Esophagus muscularis mucosa (tissue), 4 donors: ENCODE measurements at regions not wholly inside any gene's neighbourhood (a gene's known extent, or its start where the extent isn't known, plus 50 kb on each side); places are given as distances from the start of the nearest gene placed in this dataset.
"Not testable (repeated sequence)": the region's sequence is repeated elsewhere in the genome, so short reads cannot be mapped to it uniquely, and the experiment has no call there.

Experiments used
- EP300 ChIP-seq: sonication (generic); formaldehyde crosslinking; IDR thresholded peaks from one replicate; pipeline ENCODE4 v1.6.1; 2017; ENCODE audit warnings: antibody characterized with exemption
- POLR2A ChIP-seq: fragments of 450-650 bp; IDR thresholded peaks from one replicate; pipeline ENCODE4 v1.6.1; 2017; ENCODE audit warnings: antibody characterized with exemption, moderate library complexity, mild to moderate bottlenecking, low read depth
- POLR2AphosphoS5 ChIP-seq, 2 donors: sonication (generic); formaldehyde crosslinking; IDR thresholded peaks; one replicate each; pipeline ENCODE4 v1.6.1; 2017; ENCODE audit warnings: antibody characterized with exemption in 2 of 2
- TF ChIP-seq, protein P1 (sequence below), 3 experiments: fragments of 200-600 bp in 2 of 3; fragments of 450-650 bp in 1 of 3; sonication (generic) in 2 of 3; IDR thresholded peaks; one replicate each; pipeline ENCODE4 v1.5.1; 2017 to 2019; ENCODE audit warnings: antibody characterized with exemption in 3 of 3, mild to moderate bottlenecking in 2 of 3, moderate library complexity in 1 of 3

DNA sequence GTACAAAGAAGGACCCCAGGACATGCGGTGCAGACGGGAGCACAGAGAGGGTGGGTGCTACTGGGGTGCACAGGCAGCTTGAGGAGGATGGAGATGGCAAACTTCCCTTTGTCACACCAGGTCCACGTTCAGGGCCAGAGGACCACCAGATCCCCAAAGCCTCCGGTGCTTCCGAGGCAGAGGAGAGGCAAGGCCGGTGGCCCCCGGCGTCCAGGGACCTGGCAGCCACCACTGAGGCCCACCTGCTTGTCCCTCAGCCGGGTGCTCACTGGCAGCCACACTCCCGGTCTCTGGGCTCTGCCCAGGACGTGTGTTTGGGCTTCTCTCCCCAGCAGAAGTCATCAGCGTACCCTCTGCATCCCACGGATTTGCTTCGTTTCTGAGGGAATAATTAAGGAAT, 571.1 kb downstream of the TUBA3C start:
- not testable (repeated sequence) for TF ChIP-seq POLR2A; POLR2AphosphoS5 (IDR thresholded peaks at IDR 0.05); EP300
- TF ChIP-seq, protein P1, sequence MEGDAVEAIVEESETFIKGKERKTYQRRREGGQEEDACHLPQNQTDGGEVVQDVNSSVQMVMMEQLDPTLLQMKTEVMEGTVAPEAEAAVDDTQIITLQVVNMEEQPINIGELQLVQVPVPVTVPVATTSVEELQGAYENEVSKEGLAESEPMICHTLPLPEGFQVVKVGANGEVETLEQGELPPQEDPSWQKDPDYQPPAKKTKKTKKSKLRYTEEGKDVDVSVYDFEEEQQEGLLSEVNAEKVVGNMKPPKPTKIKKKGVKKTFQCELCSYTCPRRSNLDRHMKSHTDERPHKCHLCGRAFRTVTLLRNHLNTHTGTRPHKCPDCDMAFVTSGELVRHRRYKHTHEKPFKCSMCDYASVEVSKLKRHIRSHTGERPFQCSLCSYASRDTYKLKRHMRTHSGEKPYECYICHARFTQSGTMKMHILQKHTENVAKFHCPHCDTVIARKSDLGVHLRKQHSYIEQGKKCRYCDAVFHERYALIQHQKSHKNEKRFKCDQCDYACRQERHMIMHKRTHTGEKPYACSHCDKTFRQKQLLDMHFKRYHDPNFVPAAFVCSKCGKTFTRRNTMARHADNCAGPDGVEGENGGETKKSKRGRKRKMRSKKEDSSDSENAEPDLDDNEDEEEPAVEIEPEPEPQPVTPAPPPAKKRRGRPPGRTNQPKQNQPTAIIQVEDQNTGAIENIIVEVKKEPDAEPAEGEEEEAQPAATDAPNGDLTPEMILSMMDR (IDR thresholded peaks at IDR 0.05) = not testable (repeated sequence)
